Fibroblast of lung (primary cell): ENCODE measurements at regions not wholly inside any gene's neighbourhood (a gene's known extent, or its start where the extent isn't known, plus 50 kb on each side); places are given as distances from the start of the nearest gene placed in this dataset.
A peak's percentile ranks its signal among the peaks of the same experiment; 100 is the strongest.

Experiments used
- DNase-seq, 2 donors: peaks; one replicate each; pipeline versions ENCODE4 v3.0.0 to v3.0.0-alpha.2; 2010; ENCODE audit warnings: low read depth in 2 of 2
- H2AFZ ChIP-seq: 2 replicates; pipeline ENCODE4 v1.5.1; 2012; ENCODE audit warnings: low read length, control low read depth, inconsistent platforms
- H3K27ac ChIP-seq: 2 replicates; pipeline ENCODE4 v1.5.1; 2011; ENCODE audit warnings: low read length, control low read depth; ENCODE audit not compliant: insufficient read depth
- H3K27me3 ChIP-seq: 2 replicates; pipeline ENCODE4 v1.5.1; 2011; ENCODE audit warnings: mild to moderate bottlenecking, low read length; ENCODE audit not compliant: control insufficient read depth, insufficient read depth
- H3K36me3 ChIP-seq: 2 replicates; pipeline ENCODE4 v1.5.1; 2011; ENCODE audit warnings: low read length; ENCODE audit not compliant: control insufficient read depth, insufficient read depth
- H3K4me1 ChIP-seq: 2 replicates; pipeline ENCODE4 v1.5.1; 2011; ENCODE audit warnings: low read length; ENCODE audit not compliant: control insufficient read depth, insufficient read depth; ENCODE audit errors: extremely low read depth
- H3K4me2 ChIP-seq: 2 replicates; pipeline ENCODE4 v1.5.1; 2011; ENCODE audit warnings: low read length, control low read depth; ENCODE audit not compliant: insufficient read depth; ENCODE audit errors: extremely low read depth
- H3K4me3 ChIP-seq, 4 experiments: fragments of 200-600 bp in 1 of 4; sonication (generic) in 1 of 4; replicated peaks in 1 of 4; 2 replicates each; pipeline ENCODE4 v1.5.1; 2011 to 2016; ENCODE audit warnings: low read length in 4 of 4, low read depth in 3 of 4, mild to moderate bottlenecking in 3 of 4, control low read depth in 2 of 4, inconsistent platforms in 1 of 4, mixed read lengths in 1 of 4; ENCODE audit not compliant: insufficient read depth in 1 of 4; ENCODE audit errors: control extremely low read depth in 1 of 4
- H3K79me2 ChIP-seq: 2 replicates; pipeline ENCODE4 v1.5.1; 2012; ENCODE audit warnings: mild to moderate bottlenecking, low read length, inconsistent platforms; ENCODE audit not compliant: control insufficient read depth, insufficient read depth
- H3K9ac ChIP-seq: 2 replicates; pipeline ENCODE4 v1.5.1; 2011; ENCODE audit warnings: mild to moderate bottlenecking, low read length, control low read depth; ENCODE audit not compliant: insufficient read depth
- H3K9me3 ChIP-seq: 2 replicates; pipeline ENCODE4 v1.5.1; 2012; ENCODE audit warnings: low read depth, low read length; ENCODE audit not compliant: control insufficient read depth, insufficient read depth
- H4K20me1 ChIP-seq: 2 replicates; pipeline ENCODE4 v1.5.1; 2011; ENCODE audit warnings: low read length; ENCODE audit not compliant: control insufficient read depth, insufficient read depth; ENCODE audit errors: extremely low read depth
- CTCF ChIP-seq, 2 donors: IDR thresholded peaks in 1 of 2; conservative IDR thresholded peaks in 1 of 2; 1 replicate in 1 of 2; 2 replicates in 1 of 2; pipeline ENCODE4 v1.5.1; 2011 to 2012; ENCODE audit warnings: low read length in 2 of 2, control low read depth in 1 of 2, inconsistent platforms in 1 of 2, low read depth in 1 of 2, mild to moderate bottlenecking in 1 of 2
- EZH2 ChIP-seq: IDR thresholded peaks from 2 replicates; pipeline ENCODE4 v1.5.1; 2012; ENCODE audit warnings: low read length, control low read depth, mild to moderate bottlenecking; ENCODE audit errors: missing control alignments

GRCh38 chr12:127811988-127812387 lies 455.0 kb upstream of the TMEM132C start:
- Histone ChIP-seq H2AFZ (no peak overlapping the region), H3K27ac (no peak overlapping the region), H3K27me3 (no peaks in the 10 kb centered on the region), H3K36me3 (no peaks in the 10 kb centered on the region), H3K9ac (no peak overlapping the region), H3K9me3 (no peaks in the 10 kb centered on the region), H3K4me1 (no peaks in the 10 kb centered on the region), H4K20me1 (no peaks in the 10 kb centered on the region), H3K4me3 (no peak overlapping the region), H3K79me2 (no peaks in the 10 kb centered on the region), H3K4me2 (no peak overlapping the region)
- peak in 1 of 2 donors; percentile 99 for DNase-seq
- TF ChIP-seq EZH2 (no peak), CTCF (conservative IDR thresholded peaks at IDR 0.05 in 1 of 2, IDR thresholded peaks at IDR 0.05 in 1 of 2; ENCODE audit: low read depth in 1 of 2, low read length in 2 of 2) (no peak)

GRCh38 chr12:127813147-127813546 lies 453.8 kb upstream of the TMEM132C start:
- no peak for DNase-seq
- Histone ChIP-seq H3K27ac (no peak overlapping the region), H3K36me3 (no peaks in the 10 kb centered on the region), H3K79me2 (no peaks in the 10 kb centered on the region), H3K4me1 (no peaks in the 10 kb centered on the region), H4K20me1 (no peaks in the 10 kb centered on the region), H3K9me3 (no peaks in the 10 kb centered on the region), H3K27me3 (no peaks in the 10 kb centered on the region), H2AFZ (no peak overlapping the region), H3K4me2 (no peak overlapping the region), H3K4me3 (no peak overlapping the region), H3K9ac (no peak overlapping the region)
- TF ChIP-seq CTCF (conservative IDR thresholded peaks at IDR 0.05 in 1 of 2, IDR thresholded peaks at IDR 0.05 in 1 of 2; ENCODE audit: low read depth in 1 of 2, low read length in 2 of 2) (no peak), EZH2 (no peak)

GRCh38 chr12:127819056-127819455 lies 447.9 kb upstream of the TMEM132C start:
- H3K4me3 ChIP-seq = no peak overlapping the region
- TF ChIP-seq CTCF (conservative IDR thresholded peaks at IDR 0.05 in 1 of 2, IDR thresholded peaks at IDR 0.05 in 1 of 2; ENCODE audit: low read depth in 1 of 2, low read length in 2 of 2) = no peak
- no peak for TF ChIP-seq EZH2
- H3K36me3 ChIP-seq = no peaks in the 10 kb centered on the region
- no peak overlapping the region for H2AFZ ChIP-seq
- no peak overlapping the region for H3K27ac ChIP-seq
- DNase-seq = peak in 1 of 2 donors; percentile 43
- no peak overlapping the region for H3K9ac ChIP-seq
- no peaks in the 10 kb centered on the region for H3K9me3 ChIP-seq
- no peak overlapping the region for H3K4me2 ChIP-seq
- no peaks in the 10 kb centered on the region for H3K27me3 ChIP-seq
- H3K79me2 ChIP-seq = no peaks in the 10 kb centered on the region
- H3K4me1 ChIP-seq = no peaks in the 10 kb centered on the region
- H4K20me1 ChIP-seq = no peaks in the 10 kb centered on the region
